GM06990 (cell line): ENCODE measurements at regions not wholly inside any gene's neighbourhood (a gene's known extent, or its start where the extent isn't known, plus 50 kb on each side); places are given as distances from the start of the nearest gene placed in this dataset.

Experiments
- DNase-seq: peaks from one replicate; pipeline ENCODE4 v3.0.0-alpha.2; 2011; ENCODE audit not compliant: insufficient read length; ENCODE audit errors: extremely low read depth
- H3K27me3 ChIP-seq: replicated peaks from 2 replicates; pipeline ENCODE4 v1.6.0; 2011; ENCODE audit warnings: low read length; ENCODE audit not compliant: control insufficient read depth, insufficient read depth
- H3K36me3 ChIP-seq: 2 replicates; pipeline ENCODE4 v1.5.1; 2011; ENCODE audit warnings: low read length; ENCODE audit not compliant: control insufficient read depth, insufficient read depth
- H3K4me3 ChIP-seq: replicated peaks from 2 replicates; pipeline ENCODE4 v1.5.1; 2011; ENCODE audit warnings: low read depth, mild to moderate bottlenecking, control low read depth, low read length
- TF ChIP-seq, protein P1 (sequence below): IDR thresholded peaks from 2 replicates; pipeline ENCODE4 v1.5.1; 2011; ENCODE audit warnings: low read length, control low read depth, mild to moderate bottlenecking, inconsistent platforms; ENCODE audit not compliant: insufficient read depth, poor library complexity, severe bottlenecking

DNA sequence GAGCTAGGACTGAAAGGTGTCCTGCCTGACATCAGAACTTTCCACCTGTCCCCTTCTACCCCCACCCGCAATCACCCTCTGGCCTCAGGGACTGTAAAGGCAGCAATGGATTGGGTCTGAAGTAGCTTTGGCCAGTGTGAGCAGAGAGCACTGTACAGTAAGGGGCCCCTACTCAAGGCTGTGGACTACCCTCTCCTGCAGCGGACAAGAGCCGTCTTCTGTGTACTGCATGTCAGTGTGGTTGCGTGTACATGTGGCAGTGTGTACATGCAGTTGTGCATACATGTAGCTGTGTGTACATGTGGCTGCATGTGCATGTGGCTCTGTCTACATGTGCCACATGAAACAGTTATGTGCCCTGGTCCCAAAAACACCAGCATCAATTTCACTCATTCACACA, 205.9 kb upstream of the LINGO1 start:
- no peak overlapping the region for H3K4me3 ChIP-seq
- H3K27me3 ChIP-seq, result peaks cover 3% of the 10 kb centered on the region
- DNase-seq, result no peak
- TF ChIP-seq, protein P1, sequence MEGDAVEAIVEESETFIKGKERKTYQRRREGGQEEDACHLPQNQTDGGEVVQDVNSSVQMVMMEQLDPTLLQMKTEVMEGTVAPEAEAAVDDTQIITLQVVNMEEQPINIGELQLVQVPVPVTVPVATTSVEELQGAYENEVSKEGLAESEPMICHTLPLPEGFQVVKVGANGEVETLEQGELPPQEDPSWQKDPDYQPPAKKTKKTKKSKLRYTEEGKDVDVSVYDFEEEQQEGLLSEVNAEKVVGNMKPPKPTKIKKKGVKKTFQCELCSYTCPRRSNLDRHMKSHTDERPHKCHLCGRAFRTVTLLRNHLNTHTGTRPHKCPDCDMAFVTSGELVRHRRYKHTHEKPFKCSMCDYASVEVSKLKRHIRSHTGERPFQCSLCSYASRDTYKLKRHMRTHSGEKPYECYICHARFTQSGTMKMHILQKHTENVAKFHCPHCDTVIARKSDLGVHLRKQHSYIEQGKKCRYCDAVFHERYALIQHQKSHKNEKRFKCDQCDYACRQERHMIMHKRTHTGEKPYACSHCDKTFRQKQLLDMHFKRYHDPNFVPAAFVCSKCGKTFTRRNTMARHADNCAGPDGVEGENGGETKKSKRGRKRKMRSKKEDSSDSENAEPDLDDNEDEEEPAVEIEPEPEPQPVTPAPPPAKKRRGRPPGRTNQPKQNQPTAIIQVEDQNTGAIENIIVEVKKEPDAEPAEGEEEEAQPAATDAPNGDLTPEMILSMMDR, result no peak
- H3K36me3 ChIP-seq, result no peaks in the 10 kb centered on the region

DNA sequence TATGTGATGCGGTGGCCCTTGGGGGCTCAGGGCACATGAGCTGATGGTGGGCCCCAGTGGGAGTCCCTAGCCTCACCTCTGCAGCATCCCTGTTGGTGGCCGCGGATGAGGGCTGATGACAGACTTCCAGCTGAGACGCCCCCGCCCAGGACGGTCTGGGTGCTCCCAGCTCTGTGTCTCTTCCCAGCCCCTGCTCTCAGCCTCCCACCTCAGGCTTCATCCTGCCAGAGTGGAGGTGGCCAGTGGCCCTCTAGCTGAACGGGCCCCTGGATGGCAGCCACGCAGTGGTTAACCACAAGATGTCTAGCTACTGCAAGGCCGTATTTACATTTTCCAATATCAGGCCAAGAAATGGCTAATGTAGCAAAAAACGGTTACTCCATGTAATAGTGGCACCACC, 205.3 kb upstream of the LINGO1 start:
- no peak for DNase-seq
- H3K36me3 ChIP-seq, result no peaks in the 10 kb centered on the region
- peaks cover 3% of the 10 kb centered on the region for H3K27me3 ChIP-seq
- TF ChIP-seq, protein P1, result no peak
- no peak overlapping the region for H3K4me3 ChIP-seq

DNA sequence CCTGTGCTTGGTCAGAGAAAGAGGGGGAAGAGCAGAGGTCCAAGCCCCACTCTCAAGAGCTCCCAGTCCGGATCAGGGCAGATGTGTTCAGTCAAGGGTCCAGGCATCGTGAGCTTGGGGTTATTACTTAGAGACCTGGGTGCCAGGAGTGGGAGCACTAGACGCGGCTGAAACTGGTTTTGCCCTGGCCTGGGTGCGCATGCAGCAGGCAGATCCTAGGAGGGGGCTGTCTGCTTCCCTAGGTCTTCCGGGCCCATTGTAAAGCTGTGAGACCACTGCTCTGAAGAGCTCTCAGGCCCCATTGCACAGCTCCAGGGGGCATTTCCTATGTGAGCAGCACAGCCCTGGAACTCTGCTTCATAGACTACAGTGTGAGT, 204.9 kb upstream of the LINGO1 start:
- TF ChIP-seq, protein P1, result no peak
- Histone ChIP-seq H3K4me3 (no peak overlapping the region), H3K36me3 (no peaks in the 10 kb centered on the region), H3K27me3 (peaks cover 3% of the 10 kb centered on the region)
- no peak for DNase-seq

DNA sequence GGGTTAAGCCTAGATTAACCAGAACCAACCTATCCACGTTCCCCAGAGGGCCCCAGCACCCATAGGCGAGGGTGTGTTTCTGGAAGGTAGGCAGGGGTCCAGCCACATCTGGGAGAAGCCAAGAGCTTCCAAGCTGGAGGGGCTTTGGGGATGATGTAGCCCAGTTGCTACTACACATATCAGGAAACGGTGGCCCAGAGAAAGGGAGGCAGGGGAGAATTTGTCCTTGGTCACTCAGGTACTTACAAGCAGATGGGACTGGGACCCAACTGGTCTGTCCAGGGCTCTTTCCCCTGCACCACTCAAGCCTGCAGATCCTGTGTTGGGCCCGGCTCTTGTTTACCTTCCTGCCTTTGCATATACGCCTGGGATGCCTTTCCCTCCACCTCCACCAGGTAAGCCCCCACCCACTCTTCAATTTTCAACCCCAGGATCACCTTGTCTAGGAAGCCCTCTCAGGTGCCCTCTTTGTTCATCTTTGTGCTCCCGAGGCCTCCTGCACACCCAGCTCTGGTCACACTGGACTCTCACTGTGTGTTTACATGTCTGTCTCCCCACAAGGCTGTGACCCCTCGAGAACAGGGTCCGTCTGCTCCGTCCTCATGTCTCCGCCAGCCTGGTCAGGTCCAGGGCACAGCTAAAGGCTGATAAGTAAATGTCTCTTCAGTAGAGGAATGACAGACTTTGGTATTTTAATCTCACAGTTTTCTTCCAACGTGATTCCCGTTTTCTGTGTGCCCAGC, 204.4 kb upstream of the LINGO1 start:
- Histone ChIP-seq H3K27me3 (peaks cover 3% of the 10 kb centered on the region), H3K4me3 (no peak overlapping the region), H3K36me3 (no peaks in the 10 kb centered on the region)
- DNase-seq, result no peak
- TF ChIP-seq, protein P1, result no peak

DNA sequence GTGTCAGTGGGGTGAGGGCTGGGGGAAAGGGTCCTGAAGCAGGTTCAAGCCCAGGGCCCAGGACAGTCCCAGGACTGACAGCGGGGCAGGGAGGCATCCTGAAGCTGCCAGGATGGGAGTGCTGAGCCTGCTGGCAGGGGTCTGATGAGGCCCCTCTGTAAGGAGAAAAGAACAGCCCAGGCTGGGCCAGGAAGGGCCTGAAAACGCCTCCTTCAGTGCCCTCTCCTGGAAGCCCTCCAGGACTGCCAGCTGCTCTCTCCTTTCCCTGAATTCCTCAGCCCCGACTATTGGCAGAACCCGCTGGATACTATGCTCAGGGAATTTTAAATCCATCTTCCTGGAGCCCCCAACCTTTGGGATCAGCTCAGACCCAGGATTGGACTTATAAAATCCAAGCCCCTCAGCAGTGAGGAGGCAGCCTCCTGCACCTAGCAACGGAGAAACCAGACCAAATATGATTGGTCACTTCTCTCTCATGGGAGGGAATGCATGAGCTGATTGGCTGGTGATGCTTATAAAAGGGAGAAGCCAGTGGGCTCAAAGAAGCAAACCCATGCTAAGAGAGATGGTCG, 203.5 kb upstream of the LINGO1 start:
- H3K36me3 ChIP-seq, result no peaks in the 10 kb centered on the region
- DNase-seq, result no peak
- TF ChIP-seq, protein P1, result no peak
- H3K27me3 ChIP-seq, result peaks cover 1% of the 10 kb centered on the region; the same call in 1 of the 2 replicates
- H3K4me3 ChIP-seq, result no peak overlapping the region
